ENCODE measurements at regions not wholly inside any gene's neighbourhood (a gene's known extent, or its start where the extent isn't known, plus 50 kb on each side); places are given as distances from the start of the nearest gene placed in this dataset.

DNA sequence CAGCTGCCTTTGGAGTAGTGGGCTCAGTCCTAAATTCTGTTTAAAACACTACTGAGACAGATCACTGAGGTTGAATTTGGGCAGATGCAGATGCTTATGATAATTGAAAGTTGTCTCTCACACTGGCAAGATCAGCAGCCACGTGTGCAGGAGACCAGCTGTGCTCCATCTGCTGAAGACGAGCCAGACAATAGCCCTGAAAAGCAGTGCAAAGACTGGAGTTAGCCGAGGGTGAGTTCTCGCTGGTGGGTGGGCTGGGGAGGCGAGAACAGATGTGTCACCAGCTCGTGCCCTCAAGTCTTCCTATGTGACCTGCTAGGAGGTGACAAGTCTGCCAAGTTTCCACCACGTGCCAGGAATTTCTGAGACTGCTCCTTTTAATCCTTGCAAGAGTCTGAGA is 661.3 kb upstream of the B3GAT1 start:
- TF ChIP-seq, protein P1, sequence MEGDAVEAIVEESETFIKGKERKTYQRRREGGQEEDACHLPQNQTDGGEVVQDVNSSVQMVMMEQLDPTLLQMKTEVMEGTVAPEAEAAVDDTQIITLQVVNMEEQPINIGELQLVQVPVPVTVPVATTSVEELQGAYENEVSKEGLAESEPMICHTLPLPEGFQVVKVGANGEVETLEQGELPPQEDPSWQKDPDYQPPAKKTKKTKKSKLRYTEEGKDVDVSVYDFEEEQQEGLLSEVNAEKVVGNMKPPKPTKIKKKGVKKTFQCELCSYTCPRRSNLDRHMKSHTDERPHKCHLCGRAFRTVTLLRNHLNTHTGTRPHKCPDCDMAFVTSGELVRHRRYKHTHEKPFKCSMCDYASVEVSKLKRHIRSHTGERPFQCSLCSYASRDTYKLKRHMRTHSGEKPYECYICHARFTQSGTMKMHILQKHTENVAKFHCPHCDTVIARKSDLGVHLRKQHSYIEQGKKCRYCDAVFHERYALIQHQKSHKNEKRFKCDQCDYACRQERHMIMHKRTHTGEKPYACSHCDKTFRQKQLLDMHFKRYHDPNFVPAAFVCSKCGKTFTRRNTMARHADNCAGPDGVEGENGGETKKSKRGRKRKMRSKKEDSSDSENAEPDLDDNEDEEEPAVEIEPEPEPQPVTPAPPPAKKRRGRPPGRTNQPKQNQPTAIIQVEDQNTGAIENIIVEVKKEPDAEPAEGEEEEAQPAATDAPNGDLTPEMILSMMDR (IDR thresholded peaks at IDR 0.05 in 2 of 3, conservative IDR thresholded peaks at IDR 0.05 in 1 of 3; ENCODE audit: borderline replicate concordance in 1 of 3, insufficient read depth in 1 of 3, low read depth in 2 of 3, low read length in 2 of 3), result no peak
- TF ChIP-seq EZH2phosphoT487 (IDR thresholded peaks at IDR 0.05; ENCODE audit: borderline replicate concordance) (no peak), CEBPB (IDR thresholded peaks at IDR 0.05; ENCODE audit: low read depth) (no peak), POLR2A (IDR thresholded peaks at IDR 0.05; ENCODE audit: borderline replicate concordance, extremely low read depth, insufficient read depth, insufficient read length) (no peak), EGR1 (IDR thresholded peaks at IDR 0.05; ENCODE audit: low read depth) (no peak), FOSL1 (IDR thresholded peaks at IDR 0.05; ENCODE audit: low read depth) (no peak), JUND (IDR thresholded peaks at IDR 0.05) (no peak)

Data from HCT116 (cell line).